SW 1271 (cell line): ENCODE measurements at regions not wholly inside any gene's neighbourhood (a gene's known extent, or its start where the extent isn't known, plus 50 kb on each side); places are given as distances from the start of the nearest gene placed in this dataset.

Experiments
- DNase-seq, 2 experiments: peaks; one replicate each; lab custom pipeline; 2025; lab: John Stamatoyannopoulos, UW

- DNase-seq, result no peak
These were observed 97.1 kb upstream of the GRIK2 start for GRCh38 chr6:101296169-101296960.

- DNase-seq, result no peak
These were observed 90.9 kb upstream of the GRIK2 start for GRCh38 chr6:101302593-101302992.

GRCh38 chr6:101303495-101303894, 90.0 kb upstream of the GRIK2 start:
- DNase-seq, result no peak

DNA sequence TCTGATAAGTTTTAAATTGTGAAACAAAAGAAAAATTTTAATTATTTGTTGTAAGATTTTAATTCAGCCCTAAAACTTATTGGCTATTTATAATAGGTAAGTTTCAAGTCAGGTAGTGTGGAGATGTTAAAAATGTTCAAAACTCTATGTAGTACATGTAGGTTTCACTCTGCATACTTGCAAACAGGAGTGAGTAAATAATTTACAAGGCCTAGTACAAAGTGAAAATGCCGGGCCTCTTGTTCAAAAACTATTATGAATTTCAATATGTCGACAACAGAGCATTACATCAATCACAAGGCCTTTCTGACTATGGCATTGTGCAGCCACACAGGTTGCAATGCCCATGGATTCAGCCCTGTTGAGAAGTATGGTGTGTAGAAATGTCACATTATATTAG, 80.9 kb upstream of the GRIK2 start:
- DNase-seq, result no peak

DNA sequence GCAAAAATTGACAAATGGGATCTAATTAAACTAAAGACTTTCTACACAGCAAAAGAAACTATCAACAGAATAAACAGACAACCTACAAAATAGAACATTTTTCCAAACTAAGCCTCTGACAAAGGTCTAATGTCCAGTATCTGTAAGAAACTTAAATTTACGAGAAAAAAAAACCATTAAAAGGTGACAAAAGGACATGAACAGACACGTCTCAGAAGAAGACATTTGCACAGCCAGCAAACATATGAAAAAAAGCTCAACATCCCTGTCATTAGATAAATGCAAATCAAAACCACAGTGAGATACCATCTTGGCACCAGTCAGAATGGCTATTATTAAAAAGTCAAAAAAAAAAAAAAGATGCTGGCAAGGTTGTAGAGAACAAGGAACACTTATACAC, 70.6 kb upstream of the GRIK2 start:
- no peak for DNase-seq

DNA sequence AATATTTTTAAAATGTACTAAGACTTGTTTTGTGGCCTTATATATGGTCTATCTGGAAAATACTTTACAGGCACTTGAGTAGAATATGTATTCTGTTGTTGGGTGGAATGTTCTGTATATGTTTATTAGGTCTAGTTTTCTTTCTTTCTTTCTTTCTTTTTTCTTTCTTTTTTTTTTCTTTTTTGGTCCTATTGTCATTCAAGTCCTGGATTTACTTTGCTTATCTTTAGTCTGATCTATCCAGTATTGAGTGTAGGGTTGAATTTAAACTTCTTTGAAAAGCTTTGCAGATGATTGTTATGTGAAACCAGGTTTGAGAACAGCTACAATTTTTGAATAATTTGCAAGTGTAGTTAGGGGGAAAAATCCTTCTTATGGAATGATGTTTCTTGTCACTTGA, 67.1 kb upstream of the GRIK2 start:
- DNase-seq, result no peak

DNA sequence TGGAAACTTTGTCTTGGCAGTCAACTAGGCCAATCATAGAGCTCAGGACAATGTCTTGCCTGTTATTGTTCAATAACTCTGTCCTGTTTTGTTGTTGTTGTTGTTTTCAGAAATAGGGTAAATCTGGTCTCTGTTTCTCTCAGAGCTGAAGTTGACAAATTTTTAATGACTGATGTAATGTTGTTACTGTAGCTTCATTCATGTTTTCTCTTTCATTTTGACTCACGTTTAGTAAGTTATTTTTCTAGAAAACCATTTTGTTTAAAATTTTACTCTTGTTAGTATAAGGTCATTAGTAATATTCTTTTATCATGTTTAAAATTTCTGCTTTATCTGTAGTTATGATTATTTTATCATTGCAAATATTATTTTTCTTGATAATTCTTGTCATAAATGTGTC, 51.6 kb upstream of the GRIK2 start:
- DNase-seq, result no peak
